DOHH2 (cell line): ENCODE measurements at regions not wholly inside any gene's neighbourhood (a gene's known extent, or its start where the extent isn't known, plus 50 kb on each side); places are given as distances from the start of the nearest gene placed in this dataset.

Experiments used
- CTCF ChIP-seq: fragments of 200-600 bp; sonication (generic); IDR thresholded peaks from one replicate; pipeline ENCODE4 v1.5.1; 2014; ENCODE audit warnings: antibody characterized with exemption, mild to moderate bottlenecking, low read depth, low read length; ENCODE audit not compliant: poor library complexity, severe bottlenecking
- EZH2phosphoT487 ChIP-seq: fragments of 200-600 bp; sonication (generic); IDR thresholded peaks from 2 replicates; pipeline ENCODE4 v1.6.1; 2017; ENCODE audit warnings: borderline replicate concordance, mild to moderate bottlenecking, antibody characterized with exemption, low read length, moderate library complexity, mixed read lengths

GRCh38 chr1:34450325-34450724 is 273.6 kb downstream of the C1orf94 start:
- no peak for TF ChIP-seq CTCF
- no peak for TF ChIP-seq EZH2phosphoT487
